PC-3 (cell line): ENCODE measurements at regions not wholly inside any gene's neighbourhood (a gene's known extent, or its start where the extent isn't known, plus 50 kb on each side); places are given as distances from the start of the nearest gene placed in this dataset.
"Not testable (repeated sequence)": the region's sequence is repeated elsewhere in the genome, so short reads cannot be mapped to it uniquely, and the experiment has no call there.

Source experiments
- ATAC-seq: fragments of 200-7000 bp; cut with Tn5 transposase; 2 replicates; pipeline ENCODE4 v1.9.1; 2020; ENCODE audit warnings: mild to moderate bottlenecking, moderate library complexity
- BruUV-seq: library from RNA; stranded (reverse); fragments of 400-500 nt; replicated peaks from 2 replicates; lab custom pipeline; 2021; lab: Mats Ljungman, UMichigan
- CTCF ChIA-PET: fragments of 300-600 bp; sonication (Branson Sonifier 250); formaldehyde crosslinking; loops from one replicate; lab custom pipeline; 2022; ENCODE audit warnings: antibody characterized with exemption; lab: Charles Lee
- POLR2A ChIA-PET: fragments of 300-600 bp; sonication (Branson Sonifier 250); formaldehyde crosslinking; loops from one replicate; lab custom pipeline; 2022; ENCODE audit warnings: antibody characterized with exemption; ENCODE audit not compliant: unreplicated experiment; lab: Charles Lee
- DNase-seq: peaks from one replicate; pipeline ENCODE4 v3.0.0-alpha.2; 2015
- H2AFZ ChIP-seq: fragments of 300-600 bp; sonication (generic); 2 replicates; pipeline ENCODE4 v1.6.0; 2016; ENCODE audit warnings: antibody characterized with exemption, low read length
- H3F3A ChIP-seq: fragments of 300-600 bp; sonication (generic); one replicate; pipeline ENCODE4 v1.6.0; 2017; ENCODE audit warnings: antibody characterized with exemption, low read length, control low read depth, mild to moderate bottlenecking; ENCODE audit not compliant: unreplicated experiment
- H3K27ac ChIP-seq: fragments of 300-600 bp; sonication (generic); 2 replicates; pipeline ENCODE4 v1.5.1; 2016; ENCODE audit warnings: mild to moderate bottlenecking, low read length
- H3K27me3 ChIP-seq: fragments of 300-600 bp; sonication (generic); 2 replicates; pipeline ENCODE4 v1.6.1; 2016; ENCODE audit warnings: low read length, mixed read lengths
- H3K36me3 ChIP-seq: fragments of 300-600 bp; sonication (generic); 2 replicates; pipeline ENCODE4 v1.6.1; 2016; ENCODE audit warnings: low read depth, mixed run types, low read length, mixed read lengths
- H3K4me1 ChIP-seq: fragments of 300-600 bp; sonication (generic); 2 replicates; pipeline ENCODE4 v1.5.1; 2016; ENCODE audit warnings: low read length; ENCODE audit not compliant: insufficient read depth
- H3K4me2 ChIP-seq: fragments of 300-600 bp; sonication (generic); 2 replicates; pipeline ENCODE4 v1.6.0; 2016; ENCODE audit warnings: low read length
- H3K4me3 ChIP-seq: fragments of 300-600 bp; sonication (generic); 2 replicates; pipeline ENCODE4 v1.5.1; 2016; ENCODE audit warnings: mild to moderate bottlenecking, low read length, mixed read lengths
- H3K79me2 ChIP-seq: fragments of 300-600 bp; sonication (generic); 2 replicates; pipeline ENCODE4 v1.6.1; 2017; ENCODE audit warnings: low read length, mixed read lengths
- H3K9ac ChIP-seq: fragments of 300-600 bp; sonication (generic); 2 replicates; pipeline ENCODE4 v1.6.0; 2016; ENCODE audit warnings: mild to moderate bottlenecking, low read length
- H3K9me2 ChIP-seq: fragments of 300-600 bp; sonication (generic); replicated peaks from 2 replicates; pipeline ENCODE4 v1.6.1; 2016; ENCODE audit warnings: mixed run types, low read length, mixed read lengths
- H3K9me3 ChIP-seq: fragments of 300-600 bp; sonication (generic); 2 replicates; pipeline ENCODE4 v1.6.1; 2016; ENCODE audit warnings: low read length, mixed read lengths
- H4K20me1 ChIP-seq: fragments of 300-600 bp; sonication (generic); 2 replicates; pipeline ENCODE4 v1.6.1; 2016; ENCODE audit warnings: low read length, mixed read lengths
- EZH2 ChIP-seq: fragments of 300-600 bp; sonication (generic); IDR thresholded peaks from one replicate; pipeline ENCODE4 v1.6.1; 2017; ENCODE audit warnings: antibody characterized with exemption, mild to moderate bottlenecking, low read length; ENCODE audit not compliant: unreplicated experiment
- EZH2phosphoT487 ChIP-seq: fragments of 300-600 bp; sonication (generic); IDR thresholded peaks from 2 replicates; pipeline ENCODE4 v1.6.1; 2018; ENCODE audit warnings: mild to moderate bottlenecking, antibody characterized with exemption, low read length, borderline replicate concordance
- intact Hi-C: fragments of 100-400 bp; cut with micrococcal nuclease; formaldehyde crosslinking; loops from 2 replicates; pipeline ENCODE4 v1.9.0; 2023
- TF ChIP-seq, protein P1 (sequence below): fragments of 300-600 bp; sonication (generic); conservative IDR thresholded peaks from 2 replicates; pipeline ENCODE4 v1.5.1; 2017; ENCODE audit warnings: antibody characterized with exemption, low read depth, mild to moderate bottlenecking, low read length

DNA sequence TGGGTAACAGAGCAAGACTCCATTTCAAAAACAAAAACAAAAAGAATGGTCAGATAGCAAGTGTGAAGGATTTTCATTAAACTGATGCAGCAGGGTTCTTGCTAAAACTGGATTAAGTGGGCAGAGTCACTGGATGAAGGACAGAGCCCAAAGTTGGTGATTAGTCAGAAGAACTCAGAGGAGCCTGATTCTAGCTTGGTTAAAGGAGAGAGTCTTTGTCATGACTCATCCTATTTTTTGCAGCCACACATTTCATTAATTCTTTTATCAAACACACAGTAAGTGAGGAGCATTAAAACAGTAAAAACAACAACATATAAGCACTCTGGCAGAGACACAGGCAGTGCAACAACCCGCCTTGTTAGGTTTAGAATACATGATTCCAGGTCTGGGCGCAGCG, 56.0 kb upstream of the EDARADD start:
- Histone ChIP-seq H3K36me3 (no peaks in the 10 kb centered on the region), H3K9ac (no peak overlapping the region), H3K27me3 (no peaks in the 10 kb centered on the region), H3K9me2 (no peaks in the 10 kb centered on the region), H2AFZ (no peak overlapping the region), H3F3A (no peaks in the 10 kb centered on the region), H3K4me3 (no peak overlapping the region), H3K79me2 (no peaks in the 10 kb centered on the region), H3K9me3 (no peaks in the 10 kb centered on the region), H3K4me2 (no peak overlapping the region), H4K20me1 (no peaks in the 10 kb centered on the region), H3K27ac (no peak overlapping the region), H3K4me1 (no peaks in the 10 kb centered on the region)
- POLR2A ChIA-PET: no interaction called here
- CTCF ChIA-PET: no interaction called here
- ATAC-seq: no peak; the same call in 1 of the 2 replicates
- TF ChIP-seq EZH2phosphoT487 (no peak), EZH2 (no peak)
- TF ChIP-seq, protein P1, sequence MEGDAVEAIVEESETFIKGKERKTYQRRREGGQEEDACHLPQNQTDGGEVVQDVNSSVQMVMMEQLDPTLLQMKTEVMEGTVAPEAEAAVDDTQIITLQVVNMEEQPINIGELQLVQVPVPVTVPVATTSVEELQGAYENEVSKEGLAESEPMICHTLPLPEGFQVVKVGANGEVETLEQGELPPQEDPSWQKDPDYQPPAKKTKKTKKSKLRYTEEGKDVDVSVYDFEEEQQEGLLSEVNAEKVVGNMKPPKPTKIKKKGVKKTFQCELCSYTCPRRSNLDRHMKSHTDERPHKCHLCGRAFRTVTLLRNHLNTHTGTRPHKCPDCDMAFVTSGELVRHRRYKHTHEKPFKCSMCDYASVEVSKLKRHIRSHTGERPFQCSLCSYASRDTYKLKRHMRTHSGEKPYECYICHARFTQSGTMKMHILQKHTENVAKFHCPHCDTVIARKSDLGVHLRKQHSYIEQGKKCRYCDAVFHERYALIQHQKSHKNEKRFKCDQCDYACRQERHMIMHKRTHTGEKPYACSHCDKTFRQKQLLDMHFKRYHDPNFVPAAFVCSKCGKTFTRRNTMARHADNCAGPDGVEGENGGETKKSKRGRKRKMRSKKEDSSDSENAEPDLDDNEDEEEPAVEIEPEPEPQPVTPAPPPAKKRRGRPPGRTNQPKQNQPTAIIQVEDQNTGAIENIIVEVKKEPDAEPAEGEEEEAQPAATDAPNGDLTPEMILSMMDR: no peak
- intact Hi-C loops: no loop called here
- BruUV-seq: no TSS peak
- peak; percentile 27 for DNase-seq

DNA sequence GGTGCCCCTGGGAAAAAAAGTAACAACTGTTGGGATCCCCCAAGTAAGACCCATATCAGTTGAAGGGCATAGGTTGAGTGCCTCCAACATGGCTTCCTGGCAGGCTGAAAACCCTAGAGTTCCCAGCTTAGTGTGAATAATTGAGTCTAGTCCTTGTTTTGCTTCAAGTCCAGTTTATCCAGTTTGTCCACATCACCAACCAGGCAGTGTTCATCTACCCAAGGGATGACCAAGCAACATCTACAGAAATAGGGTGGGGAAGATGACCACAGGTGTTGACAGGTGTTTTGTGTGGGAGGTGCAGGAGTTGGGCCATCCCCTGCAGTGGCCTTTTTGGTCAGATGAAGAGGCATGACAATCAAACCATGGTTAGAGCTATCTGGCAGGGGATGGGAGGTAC, 54.3 kb upstream of the ERO1B start:
- Histone ChIP-seq H3K79me2 (no peaks in the 10 kb centered on the region), H3K9me2 (no peaks in the 10 kb centered on the region), H3K27me3 (no peaks in the 10 kb centered on the region), H3K9ac (no peak overlapping the region), H4K20me1 (no peaks in the 10 kb centered on the region), H3K27ac (no peak overlapping the region), H2AFZ (no peak overlapping the region), H3K4me3 (no peak overlapping the region), H3K4me1 (no peaks in the 10 kb centered on the region), H3K9me3 (no peaks in the 10 kb centered on the region), H3K4me2 (no peak overlapping the region), H3K36me3 (no peaks in the 10 kb centered on the region), H3F3A (no peaks in the 10 kb centered on the region)
- DNase-seq (peak; percentile 19), ATAC-seq (no peak)
- ChIA-PET CTCF (no interaction called here), POLR2A (no interaction called here)
- no peak for TF ChIP-seq EZH2phosphoT487
- TF ChIP-seq, protein P1: no peak
- TF ChIP-seq EZH2: no peak
- intact Hi-C loops: no loop called here
- BruUV-seq: no TSS peak

GRCh38 chr1:236335633-236336032, 53.9 kb upstream of the ERO1B start:
- H3K4me1 ChIP-seq, H3K9me2 ChIP-seq, H3K79me2 ChIP-seq, H3K4me3 ChIP-seq, CTCF ChIA-PET, H4K20me1 ChIP-seq, H3K27ac ChIP-seq, ATAC-seq, DNase-seq, H3K9me3 ChIP-seq, H3K27me3 ChIP-seq, H3K36me3 ChIP-seq, H3K4me2 ChIP-seq, POLR2A ChIA-PET, H3F3A ChIP-seq, BruUV-seq, H3K9ac ChIP-seq, intact Hi-C loops, H2AFZ ChIP-seq: not testable (repeated sequence)
